ENCODE measurements at regions not wholly inside any gene's neighbourhood (a gene's known extent, or its start where the extent isn't known, plus 50 kb on each side); places are given as distances from the start of the nearest gene placed in this dataset.

- TF ChIP-seq NFYB (IDR thresholded peaks at IDR 0.05; ENCODE audit: insufficient read depth, low read depth, low read length), result no peak
- no peak for TF ChIP-seq ZBED1 (IDR thresholded peaks at IDR 0.05; ENCODE audit: borderline replicate concordance)
- TF ChIP-seq RELB (IDR thresholded peaks at IDR 0.05; ENCODE audit: low read depth), result peak; percentile 84
- peak in 1 of 2 experiments; percentile 92; a peak in 2 of 4 replicates for TF ChIP-seq ETV6 (conservative IDR thresholded peaks at IDR 0.05 in 1 of 2, IDR thresholded peaks at IDR 0.05 in 1 of 2; ENCODE audit: borderline replicate concordance in 1 of 2, low read depth in 1 of 2)
- peak; percentile 62 to 66; a peak in 3 of 4 replicates for TF ChIP-seq EP300 (IDR thresholded peaks at IDR 0.05; ENCODE audit: borderline replicate concordance in 1 of 2, control insufficient read depth in 1 of 2, low read depth in 2 of 2, low read length in 2 of 2)
- no peak for TF ChIP-seq TARDBP (IDR thresholded peaks at IDR 0.05; ENCODE audit: borderline replicate concordance)
- no peak for TF ChIP-seq ESRRA (IDR thresholded peaks at IDR 0.05; ENCODE audit: low read length)
- no peak for TF ChIP-seq CHD1 (IDR thresholded peaks at IDR 0.05; ENCODE audit: low read depth, low read length)
- TF ChIP-seq NRF1 (conservative IDR thresholded peaks at IDR 0.05; ENCODE audit: low read depth, low read length), result no peak
- 0 out of 2 replicates have a peak, but pooled peaks have one; percentile 45 for TF ChIP-seq MLLT1 (IDR thresholded peaks at IDR 0.05)
- TF ChIP-seq ATF2 (IDR thresholded peaks at IDR 0.05; ENCODE audit: low read length), result peak; percentile 83
- TF ChIP-seq IKZF1 (conservative IDR thresholded peaks at IDR 0.05), result peak; percentile 91
- no peak for TF ChIP-seq ELK1 (IDR thresholded peaks at IDR 0.05; ENCODE audit: low read depth, low read length)
- peak; percentile 41; the same call in 1 of the 2 replicates for TF ChIP-seq NR2F1 (conservative IDR thresholded peaks at IDR 0.05)
- peak; percentile 80 for TF ChIP-seq RUNX3 (IDR thresholded peaks at IDR 0.05; ENCODE audit: low read length)
- no peak for TF ChIP-seq TAF1 (IDR thresholded peaks at IDR 0.05; ENCODE audit: borderline replicate concordance, low read depth, low read length)
- peak; percentile 91 to 95 for TF ChIP-seq IKZF2 (IDR thresholded peaks at IDR 0.05)
- peak; percentile 62 to 65; a peak in 3 of 4 replicates for TF ChIP-seq BHLHE40 (IDR thresholded peaks at IDR 0.05; ENCODE audit: borderline replicate concordance in 1 of 2, low read depth in 2 of 2, low read length in 1 of 2)
- peak; percentile 54 for TF ChIP-seq RAD51 (IDR thresholded peaks at IDR 0.05)
- peak; percentile 85; the same call in 1 of the 2 replicates for TF ChIP-seq MTA2 (IDR thresholded peaks at IDR 0.05; ENCODE audit: low read depth)
- no peak for TF ChIP-seq SUZ12 (IDR thresholded peaks at IDR 0.05; ENCODE audit: unreplicated experiment)
- TF ChIP-seq MEF2A (IDR thresholded peaks at IDR 0.05; ENCODE audit: insufficient read depth, low read depth, low read length), result peak; percentile 78
- TF ChIP-seq BRCA1 (IDR thresholded peaks at IDR 0.05; ENCODE audit: low read depth, low read length), result no peak
- TF ChIP-seq MEF2B (IDR thresholded peaks at IDR 0.05; ENCODE audit: partially characterized antibody, poor library complexity, severe bottlenecking), result peak; percentile 83
Observed at GRCh38 chr3:34361921-34362320, 563.5 kb downstream of the PDCD6IP start (continued).
